ENCODE measurements at regions not wholly inside any gene's neighbourhood (a gene's known extent, or its start where the extent isn't known, plus 50 kb on each side); places are given as distances from the start of the nearest gene placed in this dataset.

GRCh38 chr13:107421028-107421427 is 794.3 kb downstream of the LIG4 start:
- Histone ChIP-seq H3K23ac (ENCODE audit: insufficient read length, low read depth, low read length) (no peak overlapping the region), H3K27me3 (ENCODE audit: insufficient read depth, low read length) (no peaks in the 10 kb centered on the region), H4K20me1 (ENCODE audit: control insufficient read depth, insufficient read depth, insufficient read length) (no peaks in the 10 kb centered on the region), H2BK5ac (ENCODE audit: insufficient read length, low read length) (no peak overlapping the region), H2AFZ (ENCODE audit: low read length) (no peak overlapping the region), H3K9me3 (ENCODE audit: control insufficient read depth, low read depth, low read length) (no peaks in the 10 kb centered on the region), H3K56ac (ENCODE audit: insufficient read length, low read depth, low read length) (no peak overlapping the region), H3K79me2 (ENCODE audit: insufficient read depth, low read length) (no peaks in the 10 kb centered on the region), H4K8ac (replicated peaks; ENCODE audit: insufficient read length, low read depth, low read length) (no peak overlapping the region), H3K4ac (ENCODE audit: low read depth, low read length) (no peak overlapping the region), H2BK120ac (ENCODE audit: low read depth, low read length, poor library complexity, severe bottlenecking) (no peak overlapping the region), H3K14ac (ENCODE audit: insufficient read depth, low read length) (no peak overlapping the region), H3K9ac (ENCODE audit: extremely low read depth, insufficient read length, low read length) (no peak overlapping the region), H2BK12ac (ENCODE audit: insufficient read length, low read depth, low read length) (no peak overlapping the region), H3T11ph (ENCODE audit: low read length) (no peak overlapping the region), H3K18ac (ENCODE audit: insufficient read length, low read depth, low read length) (no peak overlapping the region), H4K5ac (ENCODE audit: insufficient read length, low read depth, low read length) (no peak overlapping the region), H2AK5ac (ENCODE audit: insufficient read length, low read length) (no peak overlapping the region), H3K4me1 (ENCODE audit: insufficient read depth, low read length) (no peaks in the 10 kb centered on the region; the same call in 1 of the 2 replicates), H3K27ac (ENCODE audit: insufficient read length, low read depth, low read length) (no peak overlapping the region), H4K91ac (ENCODE audit: insufficient read length, low read depth, low read length) (no peak overlapping the region), H2BK15ac (ENCODE audit: low read depth, low read length) (no peak overlapping the region), H2BK20ac (ENCODE audit: low read depth, low read length, poor library complexity, severe bottlenecking) (no peak overlapping the region), H3K79me1 (ENCODE audit: insufficient read depth, low read depth, low read length, poor library complexity, severe bottlenecking) (no peaks in the 10 kb centered on the region), H3K23me2 (ENCODE audit: insufficient read length, low read depth, low read length, poor library complexity, severe bottlenecking) (no peaks in the 10 kb centered on the region), H3K4me2 (ENCODE audit: insufficient read depth, insufficient read length, low read length) (no peak overlapping the region)
- Mint-ChIP-seq H3K27ac (no peak overlapping the region), H3K36me3 (ENCODE audit: insufficient read depth in 1 of 3, low read depth in 3 of 3) (0 out of 7 replicates have a peak, but pooled peaks cover 0 to 5% (median 0%) of the 10 kb centered on the region in 3 experiments), H3K4me3 (no peak overlapping the region), H3K4me1 (0 out of 4 replicates have a peak, but pooled peaks cover 0 to 3% of the 10 kb centered on the region in 2 experiments), H3K9me3 (no peaks in the 10 kb centered on the region; a peak in 1 of 5 replicates), H3K27me3 (ENCODE audit: low read depth) (no peaks in the 10 kb centered on the region)
- WGBS (ENCODE audit: extremely low coverage, insufficient read length, low lambda C conversion rate): no CpG with 5 or more reads among the region's 2 CpGs
- TF ChIP-seq, protein P1, sequence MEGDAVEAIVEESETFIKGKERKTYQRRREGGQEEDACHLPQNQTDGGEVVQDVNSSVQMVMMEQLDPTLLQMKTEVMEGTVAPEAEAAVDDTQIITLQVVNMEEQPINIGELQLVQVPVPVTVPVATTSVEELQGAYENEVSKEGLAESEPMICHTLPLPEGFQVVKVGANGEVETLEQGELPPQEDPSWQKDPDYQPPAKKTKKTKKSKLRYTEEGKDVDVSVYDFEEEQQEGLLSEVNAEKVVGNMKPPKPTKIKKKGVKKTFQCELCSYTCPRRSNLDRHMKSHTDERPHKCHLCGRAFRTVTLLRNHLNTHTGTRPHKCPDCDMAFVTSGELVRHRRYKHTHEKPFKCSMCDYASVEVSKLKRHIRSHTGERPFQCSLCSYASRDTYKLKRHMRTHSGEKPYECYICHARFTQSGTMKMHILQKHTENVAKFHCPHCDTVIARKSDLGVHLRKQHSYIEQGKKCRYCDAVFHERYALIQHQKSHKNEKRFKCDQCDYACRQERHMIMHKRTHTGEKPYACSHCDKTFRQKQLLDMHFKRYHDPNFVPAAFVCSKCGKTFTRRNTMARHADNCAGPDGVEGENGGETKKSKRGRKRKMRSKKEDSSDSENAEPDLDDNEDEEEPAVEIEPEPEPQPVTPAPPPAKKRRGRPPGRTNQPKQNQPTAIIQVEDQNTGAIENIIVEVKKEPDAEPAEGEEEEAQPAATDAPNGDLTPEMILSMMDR (conservative IDR thresholded peaks at IDR 0.05): no peak
- DNase-seq: no peak

All from H9 (cell line).